Breast epithelium (tissue), 4 donors: ENCODE measurements at regions not wholly inside any gene's neighbourhood (a gene's known extent, or its start where the extent isn't known, plus 50 kb on each side); places are given as distances from the start of the nearest gene placed in this dataset.
"Not testable (repeated sequence)": the region's sequence is repeated elsewhere in the genome, so short reads cannot be mapped to it uniquely, and the experiment has no call there.

Experiments
- DNase-seq, 2 donors: peaks; one replicate each; pipeline ENCODE4 v3.0.0-alpha.2; 2019; ENCODE audit warnings: low spot score in 2 of 2
- H3K27ac ChIP-seq, 2 donors: fragments of 200-600 bp; sonication (generic) in 1 of 2; one replicate each; pipeline ENCODE4 v1.5.1; 2016 to 2019; ENCODE audit warnings: mild to moderate bottlenecking in 1 of 2
- H3K27me3 ChIP-seq, 2 donors: fragments of 200-600 bp; sonication (generic) in 1 of 2; one replicate each; pipeline versions ENCODE4 v1.5.1 to v1.6.0; 2017 to 2019; ENCODE audit warnings: control low read depth in 1 of 2, mild to moderate bottlenecking in 1 of 2
- H3K36me3 ChIP-seq: fragments of 200-600 bp; one replicate; pipeline ENCODE4 v1.5.1; 2019
- H3K4me1 ChIP-seq, 2 donors: fragments of 200-600 bp; sonication (generic); one replicate each; pipeline ENCODE4 v1.5.1; 2016 to 2019; ENCODE audit warnings: control low read depth in 1 of 2
- H3K4me3 ChIP-seq, 3 donors: fragments of 200-600 bp; sonication (generic); 1 replicate in 2 of 3; 2 replicates in 1 of 3; pipeline ENCODE4 v1.5.1; 2016 to 2019; ENCODE audit warnings: mild to moderate bottlenecking in 3 of 3, moderate library complexity in 2 of 3
- H3K9me3 ChIP-seq, 2 donors: fragments of 200-600 bp; sonication (generic) in 1 of 2; one replicate each; pipeline ENCODE4 v1.5.1; 2016 to 2019; ENCODE audit warnings: control low read depth in 1 of 2
- POLR2A ChIP-seq: fragments of 450-650 bp; IDR thresholded peaks from one replicate; pipeline ENCODE4 v1.6.1; 2016; ENCODE audit warnings: antibody characterized with exemption, mild to moderate bottlenecking, moderate library complexity
- POLR2AphosphoS5 ChIP-seq, 3 donors: sonication (generic); formaldehyde crosslinking; IDR thresholded peaks; one replicate each; pipeline ENCODE4 v1.6.1; 2017; ENCODE audit warnings: antibody characterized with exemption in 3 of 3
- intact Hi-C: fragments of 100-400 bp; cut with DNase I; formaldehyde crosslinking; loops from one replicate; pipeline ENCODE4 v1.15.1; 2023; ENCODE audit warnings: low total_unique reads
- TF ChIP-seq, protein P1 (sequence below), 3 donors: fragments of 450-650 bp; IDR thresholded peaks; one replicate each; pipeline ENCODE4 v1.5.1; 2016 to 2017; ENCODE audit warnings: antibody characterized with exemption in 3 of 3, mild to moderate bottlenecking in 3 of 3, moderate library complexity in 3 of 3

DNA sequence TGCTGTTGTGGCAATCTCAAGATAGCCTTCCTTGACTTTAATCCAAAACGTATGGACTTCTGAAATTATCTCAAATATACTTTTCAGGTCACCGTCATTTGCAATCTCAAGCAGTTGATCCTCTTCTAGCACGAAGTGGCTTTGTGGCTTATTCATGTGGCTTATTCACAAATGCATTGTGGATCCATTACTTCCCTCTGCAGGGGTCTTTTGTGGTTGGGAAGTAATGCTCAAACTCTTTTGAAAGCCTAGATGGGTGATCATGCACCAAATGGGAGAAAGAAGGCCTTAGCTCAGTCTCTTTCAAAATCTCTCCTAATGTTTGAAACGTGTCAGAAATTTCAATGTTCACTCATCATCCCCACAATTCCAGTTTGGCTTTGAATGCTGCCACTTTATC lies 597.2 kb upstream of the CDH10 start:
- no peak for DNase-seq
- TF ChIP-seq, protein P1, sequence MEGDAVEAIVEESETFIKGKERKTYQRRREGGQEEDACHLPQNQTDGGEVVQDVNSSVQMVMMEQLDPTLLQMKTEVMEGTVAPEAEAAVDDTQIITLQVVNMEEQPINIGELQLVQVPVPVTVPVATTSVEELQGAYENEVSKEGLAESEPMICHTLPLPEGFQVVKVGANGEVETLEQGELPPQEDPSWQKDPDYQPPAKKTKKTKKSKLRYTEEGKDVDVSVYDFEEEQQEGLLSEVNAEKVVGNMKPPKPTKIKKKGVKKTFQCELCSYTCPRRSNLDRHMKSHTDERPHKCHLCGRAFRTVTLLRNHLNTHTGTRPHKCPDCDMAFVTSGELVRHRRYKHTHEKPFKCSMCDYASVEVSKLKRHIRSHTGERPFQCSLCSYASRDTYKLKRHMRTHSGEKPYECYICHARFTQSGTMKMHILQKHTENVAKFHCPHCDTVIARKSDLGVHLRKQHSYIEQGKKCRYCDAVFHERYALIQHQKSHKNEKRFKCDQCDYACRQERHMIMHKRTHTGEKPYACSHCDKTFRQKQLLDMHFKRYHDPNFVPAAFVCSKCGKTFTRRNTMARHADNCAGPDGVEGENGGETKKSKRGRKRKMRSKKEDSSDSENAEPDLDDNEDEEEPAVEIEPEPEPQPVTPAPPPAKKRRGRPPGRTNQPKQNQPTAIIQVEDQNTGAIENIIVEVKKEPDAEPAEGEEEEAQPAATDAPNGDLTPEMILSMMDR (IDR thresholded peaks at IDR 0.05) = no peak
- TF ChIP-seq POLR2A (no peak), POLR2AphosphoS5 (IDR thresholded peaks at IDR 0.05) (no peak)
- Histone ChIP-seq H3K4me1 (no peaks in the 10 kb centered on the region), H3K9me3 (no peaks in the 10 kb centered on the region), H3K36me3 (no peaks in the 10 kb centered on the region), H3K27me3 (no peaks in the 10 kb centered on the region), H3K27ac (no peak overlapping the region), H3K4me3 (no peak overlapping the region)
- intact Hi-C loops = no loop called here

DNA sequence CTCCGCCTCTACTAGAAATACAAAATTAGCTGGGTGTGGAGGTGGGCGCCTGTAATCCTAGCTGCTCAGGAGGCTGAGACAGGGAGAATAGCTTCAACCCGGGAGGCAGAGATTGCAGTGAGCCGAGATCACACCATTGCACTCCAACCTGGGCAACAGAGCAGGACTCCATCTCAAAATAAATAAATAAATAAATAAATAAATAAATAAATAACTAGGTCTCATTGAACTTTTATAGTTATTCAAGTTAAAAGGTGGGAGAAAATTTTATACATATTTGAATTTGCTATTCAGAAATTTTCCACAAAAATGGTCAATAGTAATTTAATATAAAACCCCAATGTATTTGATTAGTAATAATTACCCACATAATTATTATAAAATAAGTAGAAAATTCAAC lies 593.9 kb upstream of the CDH10 start:
- H3K36me3 ChIP-seq, H3K4me3 ChIP-seq, DNase-seq, H3K27ac ChIP-seq, H3K9me3 ChIP-seq, H3K27me3 ChIP-seq, intact Hi-C loops, H3K4me1 ChIP-seq: not testable (repeated sequence)

DNA sequence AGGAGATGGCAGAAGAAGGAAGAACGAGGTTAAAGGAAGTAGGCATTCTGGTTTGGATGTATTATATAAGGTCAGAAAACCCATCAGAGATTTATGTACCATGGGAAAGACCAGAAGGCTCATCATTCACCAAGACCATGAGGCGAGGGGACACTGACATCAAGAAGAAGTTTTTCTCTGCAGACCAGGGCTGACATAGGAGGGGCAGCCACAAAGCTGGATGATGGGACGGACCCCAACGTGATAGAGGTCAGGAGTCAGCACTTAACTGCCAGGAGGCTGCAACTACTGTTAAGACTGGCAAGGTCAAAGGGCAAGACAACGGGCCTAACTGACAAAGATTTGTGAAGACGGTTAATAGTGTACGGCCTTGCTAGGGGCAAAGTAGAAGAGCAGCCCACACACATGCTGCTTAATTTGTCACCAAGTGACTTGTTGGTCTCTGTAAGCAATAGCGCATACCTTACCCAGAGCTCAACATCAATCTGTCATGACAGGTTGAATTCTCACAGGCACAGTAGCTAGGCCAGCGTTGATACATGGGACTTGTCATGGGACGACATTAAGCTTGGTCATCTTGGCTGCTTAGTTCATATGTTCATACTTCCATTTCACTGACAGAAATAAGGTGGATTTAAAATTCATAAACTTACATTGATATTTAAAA lies 579.7 kb upstream of the CDH10 start:
- no peaks in the 10 kb centered on the region for H3K4me1 ChIP-seq
- TF ChIP-seq POLR2AphosphoS5 (IDR thresholded peaks at IDR 0.05) (no peak), POLR2A (no peak)
- TF ChIP-seq, protein P1 (IDR thresholded peaks at IDR 0.05) = no peak
- no peak for DNase-seq
- no peaks in the 10 kb centered on the region for H3K36me3 ChIP-seq
- intact Hi-C loops = loop anchor here (10.0 kb wide), 1 partner anchor 1190 kb away; no protein-coding TSS in a partner anchor
- no peaks in the 10 kb centered on the region for H3K9me3 ChIP-seq
- H3K27ac ChIP-seq = no peak overlapping the region
- no peaks in the 10 kb centered on the region for H3K27me3 ChIP-seq
- no peak overlapping the region for H3K4me3 ChIP-seq

DNA sequence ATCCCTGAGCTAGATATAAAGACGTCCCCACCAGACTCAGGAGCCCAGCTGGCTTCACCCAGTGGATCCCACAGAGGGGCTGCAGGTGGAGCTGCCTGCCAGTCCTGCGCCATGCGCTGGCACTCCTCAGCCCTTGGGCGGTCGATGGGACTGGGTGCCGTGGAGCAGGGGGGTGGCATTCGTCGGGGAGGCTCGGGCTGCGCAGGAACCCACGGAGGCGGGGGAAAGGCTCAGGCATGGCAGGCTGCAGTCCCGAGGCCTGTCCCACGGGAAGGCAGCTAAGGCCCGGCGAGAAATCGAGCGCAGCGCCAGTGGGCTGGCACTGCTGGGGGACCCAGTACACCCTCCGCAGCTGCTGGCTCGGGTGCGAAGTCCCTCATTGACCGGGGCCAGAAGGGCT lies 555.1 kb upstream of the CDH10 start:
- H3K9me3 ChIP-seq, H3K36me3 ChIP-seq, DNase-seq, H3K27me3 ChIP-seq, intact Hi-C loops, H3K4me1 ChIP-seq, H3K27ac ChIP-seq, H3K4me3 ChIP-seq: not testable (repeated sequence)

DNA sequence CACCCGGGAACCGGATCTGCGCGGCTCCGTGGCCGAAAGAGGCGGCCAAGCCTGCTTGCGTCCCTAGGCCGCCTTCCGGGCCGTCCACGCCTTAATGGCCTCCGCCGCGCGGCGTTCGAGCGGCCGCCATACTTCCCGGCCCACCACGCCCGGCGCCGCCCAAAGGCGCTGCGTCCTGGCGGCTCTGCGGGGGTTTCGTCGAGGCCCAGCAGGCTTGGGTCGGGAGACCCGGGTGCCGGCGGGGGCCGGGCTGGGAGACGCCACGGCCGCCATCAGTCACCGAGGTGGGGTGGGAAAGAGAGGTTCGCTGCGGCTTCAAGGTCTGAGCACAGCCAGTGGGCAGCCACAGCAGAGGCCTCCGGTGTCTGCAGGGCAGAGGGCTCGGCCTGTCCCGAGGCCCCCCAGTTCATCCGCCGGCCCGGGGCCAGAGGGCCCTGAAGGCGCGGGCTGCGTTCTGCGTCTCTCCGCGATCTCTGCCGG lies 545.8 kb upstream of the CDH10 start:
- no peak overlapping the region for H3K4me3 ChIP-seq

DNA sequence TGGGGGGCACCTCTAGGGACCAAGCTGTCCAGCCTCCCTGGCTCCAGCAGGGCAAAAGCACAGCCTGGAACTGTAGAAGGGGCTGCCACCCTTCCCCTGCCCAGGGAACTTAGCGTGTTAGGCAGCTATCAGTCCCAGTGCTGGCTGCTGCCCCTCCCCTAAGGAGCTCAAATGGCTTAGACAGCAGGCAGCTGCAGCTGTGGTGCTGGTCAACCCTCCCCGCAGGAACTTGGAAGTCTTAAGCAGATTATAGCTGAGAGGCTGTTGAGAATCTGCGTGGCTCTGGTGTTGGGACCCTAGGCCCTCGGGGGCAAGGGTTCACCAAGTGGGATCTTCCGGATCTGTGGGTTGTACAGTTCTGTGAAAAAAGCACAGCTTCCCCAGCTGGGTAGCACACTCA lies 536.5 kb upstream of the CDH10 start:
- no peak for DNase-seq
- intact Hi-C loops = no loop called here
- Histone ChIP-seq H3K9me3 (no peaks in the 10 kb centered on the region), H3K4me1 (no peaks in the 10 kb centered on the region), H3K27ac (no peak overlapping the region), H3K36me3 (no peaks in the 10 kb centered on the region), H3K4me3 (no peak overlapping the region), H3K27me3 (no peaks in the 10 kb centered on the region)
- TF ChIP-seq POLR2A = no peak
- TF ChIP-seq, protein P1 (IDR thresholded peaks at IDR 0.05) = no peak
- TF ChIP-seq POLR2AphosphoS5 (IDR thresholded peaks at IDR 0.05) = no peak

More for the DNA sequence above, 545.8 kb upstream of the CDH10 start:
- TF ChIP-seq, protein P1 (IDR thresholded peaks at IDR 0.05) = no peak
- TF ChIP-seq POLR2A = no peak
- TF ChIP-seq POLR2AphosphoS5 (IDR thresholded peaks at IDR 0.05) = no peak
- Histone ChIP-seq H3K4me1 (no peaks in the 10 kb centered on the region), H3K36me3 (no peaks in the 10 kb centered on the region), H3K27me3 (no peaks in the 10 kb centered on the region), H3K27ac (no peak overlapping the region), H3K9me3 (peaks cover 0 to 7% of the 10 kb centered on the region in 2 donors)
- no peak for DNase-seq
- intact Hi-C loops = no loop called here

DNA sequence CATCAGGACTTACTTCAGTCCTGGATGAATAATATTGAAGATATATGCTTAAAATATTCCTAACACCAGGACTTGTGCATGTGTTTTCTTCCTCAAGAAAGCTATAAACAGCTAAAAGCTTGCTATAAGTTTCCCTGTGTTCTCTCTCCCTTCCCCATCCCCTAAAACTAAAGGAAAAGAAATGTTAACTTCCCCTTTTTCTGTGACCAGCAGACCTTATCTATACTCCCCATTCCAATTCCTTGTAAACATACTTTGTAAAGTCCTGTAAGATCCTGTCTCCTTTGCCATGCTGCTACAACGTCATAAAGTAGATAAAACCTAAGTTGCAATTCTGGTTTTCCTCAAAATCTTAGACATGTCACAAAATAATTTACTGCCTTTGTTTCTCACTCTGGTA lies 517.8 kb upstream of the CDH10 start:
- DNase-seq, intact Hi-C loops, H3K27me3 ChIP-seq, H3K27ac ChIP-seq, H3K4me3 ChIP-seq, H3K36me3 ChIP-seq, H3K4me1 ChIP-seq, H3K9me3 ChIP-seq: not testable (repeated sequence)
